ENCODE measurements at regions not wholly inside any gene's neighbourhood (a gene's known extent, or its start where the extent isn't known, plus 50 kb on each side); places are given as distances from the start of the nearest gene placed in this dataset.

DNA sequence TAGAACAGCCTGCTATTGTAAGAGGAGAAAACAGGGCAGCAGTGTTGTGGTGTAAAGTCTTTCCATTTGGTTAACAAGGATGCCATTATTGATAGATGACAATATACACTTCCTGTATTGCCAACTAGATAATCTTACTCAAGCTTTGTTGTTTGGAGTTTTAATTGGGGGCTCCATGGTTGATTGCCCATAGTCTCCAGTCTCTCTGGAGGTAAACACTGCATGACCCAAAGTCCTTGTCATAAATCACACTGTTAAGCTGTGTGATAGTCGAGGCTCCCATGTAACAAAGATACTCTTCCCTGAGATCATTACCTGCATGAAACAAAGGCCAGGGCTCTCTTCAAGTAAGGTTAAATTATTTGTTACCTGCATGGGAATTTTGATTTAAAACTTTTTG lies 394.6 kb downstream of the C4orf33 start:
- Histone ChIP-seq H3K27ac (ENCODE audit: low read length) (no peak overlapping the region), H3K79me2 (ENCODE audit: insufficient read depth, low read length) (no peaks in the 10 kb centered on the region), H3K9me3 (ENCODE audit: insufficient read depth, low read length, severe bottlenecking) (peaks cover 3% of the 10 kb centered on the region), H3K4me1 (ENCODE audit: insufficient read depth, low read length) (no peaks in the 10 kb centered on the region), H4K20me1 (ENCODE audit: insufficient read depth, low read length) (no peaks in the 10 kb centered on the region), H3K4me2 (ENCODE audit: insufficient read depth, low read length) (no peak overlapping the region), H3K36me3 (ENCODE audit: insufficient read depth, low read length) (no peaks in the 10 kb centered on the region), H2AFZ (ENCODE audit: low read depth, low read length) (no peak overlapping the region), H3K4me3 (ENCODE audit: low read depth in 1 of 2, low read length in 2 of 2) (no peak overlapping the region), H3K9ac (ENCODE audit: low read depth, low read length) (no peak overlapping the region), H3K27me3 (ENCODE audit: insufficient read depth, low read length, poor library complexity) (no peaks in the 10 kb centered on the region)
- DNase-seq (no peak), ATAC-seq (ENCODE audit: insufficient read depth, low read depth) (no peak)
- TF ChIP-seq EZH2 (IDR thresholded peaks at IDR 0.05; ENCODE audit: borderline replicate concordance, low read depth, low read length, severe bottlenecking) (no peak), CTCF (IDR thresholded peaks at IDR 0.05; ENCODE audit: borderline replicate concordance, extremely low read depth, low read length, poor library complexity, severe bottlenecking) (no peak)

DNA sequence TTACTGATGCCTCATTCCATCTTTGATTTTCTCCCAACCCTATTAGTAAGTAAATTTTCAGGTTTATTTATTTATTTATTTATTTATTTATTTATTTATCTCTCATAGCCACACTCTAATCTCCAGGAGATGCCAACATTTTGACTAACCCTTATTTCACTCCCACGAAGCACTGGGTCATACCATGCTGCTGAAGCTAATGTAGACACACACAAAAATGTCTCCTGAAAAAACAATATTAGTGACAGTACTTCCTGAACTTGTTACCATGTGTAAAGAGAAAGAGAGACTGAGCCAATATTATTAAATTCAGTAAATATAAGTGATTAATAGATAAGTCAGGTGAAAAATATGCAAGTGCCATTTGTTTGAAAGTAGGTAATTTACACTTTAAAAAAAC lies 402.7 kb downstream of the C4orf33 start:
- DNase-seq (no peak), ATAC-seq (ENCODE audit: insufficient read depth, low read depth) (no peak)
- Histone ChIP-seq H3K4me1 (ENCODE audit: insufficient read depth, low read length) (peaks cover 3% of the 10 kb centered on the region; the same call in 1 of the 2 replicates), H3K9me3 (ENCODE audit: insufficient read depth, low read length, severe bottlenecking) (peaks cover 3% of the 10 kb centered on the region), H3K4me2 (ENCODE audit: insufficient read depth, low read length) (no peak overlapping the region), H3K9ac (ENCODE audit: low read depth, low read length) (no peak overlapping the region), H3K79me2 (ENCODE audit: insufficient read depth, low read length) (no peaks in the 10 kb centered on the region), H3K27me3 (ENCODE audit: insufficient read depth, low read length, poor library complexity) (no peaks in the 10 kb centered on the region), H2AFZ (ENCODE audit: low read depth, low read length) (no peak overlapping the region), H3K4me3 (ENCODE audit: low read depth in 1 of 2, low read length in 2 of 2) (no peak overlapping the region), H3K27ac (ENCODE audit: low read length) (no peak overlapping the region), H3K36me3 (ENCODE audit: insufficient read depth, low read length) (no peaks in the 10 kb centered on the region), H4K20me1 (ENCODE audit: insufficient read depth, low read length) (no peaks in the 10 kb centered on the region)
- no peak for TF ChIP-seq CTCF (IDR thresholded peaks at IDR 0.05; ENCODE audit: borderline replicate concordance, extremely low read depth, low read length, poor library complexity, severe bottlenecking)
- TF ChIP-seq EZH2 (IDR thresholded peaks at IDR 0.05; ENCODE audit: borderline replicate concordance, low read depth, low read length, severe bottlenecking) = no peak

GRCh38 chr4:129514852-129515251 lies 418.9 kb downstream of the C4orf33 start:
- DNase-seq (no peak), ATAC-seq (ENCODE audit: insufficient read depth, low read depth) (no peak)
- no peaks in the 10 kb centered on the region for H3K79me2 ChIP-seq (ENCODE audit: insufficient read depth, low read length)
- no peak overlapping the region for H3K27ac ChIP-seq (ENCODE audit: low read length)
- no peaks in the 10 kb centered on the region for H3K27me3 ChIP-seq (ENCODE audit: insufficient read depth, low read length, poor library complexity)
- no peak overlapping the region for H3K4me3 ChIP-seq (ENCODE audit: low read depth in 1 of 2, low read length in 2 of 2)
- no peaks in the 10 kb centered on the region for H3K4me1 ChIP-seq (ENCODE audit: insufficient read depth, low read length)
- no peak overlapping the region for H3K4me2 ChIP-seq (ENCODE audit: insufficient read depth, low read length)
- H4K20me1 ChIP-seq (ENCODE audit: insufficient read depth, low read length) = no peaks in the 10 kb centered on the region
- H2AFZ ChIP-seq (ENCODE audit: low read depth, low read length) = no peak overlapping the region
- no peak overlapping the region for H3K9ac ChIP-seq (ENCODE audit: low read depth, low read length)
- H3K9me3 ChIP-seq (ENCODE audit: insufficient read depth, low read length, severe bottlenecking) = no peaks in the 10 kb centered on the region
- no peak for TF ChIP-seq CTCF (IDR thresholded peaks at IDR 0.05; ENCODE audit: borderline replicate concordance, extremely low read depth, low read length, poor library complexity, severe bottlenecking)
- TF ChIP-seq EZH2 (IDR thresholded peaks at IDR 0.05; ENCODE audit: borderline replicate concordance, low read depth, low read length, severe bottlenecking) = no peak
- no peaks in the 10 kb centered on the region for H3K36me3 ChIP-seq (ENCODE audit: insufficient read depth, low read length)

- no peaks in the 10 kb centered on the region for H3K4me1 ChIP-seq (ENCODE audit: insufficient read depth, low read length)
- no peak for ATAC-seq (ENCODE audit: insufficient read depth, low read depth)
- H3K27ac ChIP-seq (ENCODE audit: low read length) = no peak overlapping the region
- no peak overlapping the region for H3K9ac ChIP-seq (ENCODE audit: low read depth, low read length)
- H3K4me3 ChIP-seq (ENCODE audit: low read depth in 1 of 2, low read length in 2 of 2) = no peak overlapping the region
- H4K20me1 ChIP-seq (ENCODE audit: insufficient read depth, low read length) = no peaks in the 10 kb centered on the region
- H3K79me2 ChIP-seq (ENCODE audit: insufficient read depth, low read length) = no peaks in the 10 kb centered on the region
- TF ChIP-seq CTCF (IDR thresholded peaks at IDR 0.05; ENCODE audit: borderline replicate concordance, extremely low read depth, low read length, poor library complexity, severe bottlenecking) = no peak
- no peak for TF ChIP-seq EZH2 (IDR thresholded peaks at IDR 0.05; ENCODE audit: borderline replicate concordance, low read depth, low read length, severe bottlenecking)
- H2AFZ ChIP-seq (ENCODE audit: low read depth, low read length) = no peak overlapping the region
- no peaks in the 10 kb centered on the region for H3K36me3 ChIP-seq (ENCODE audit: insufficient read depth, low read length)
- no peaks in the 10 kb centered on the region for H3K9me3 ChIP-seq (ENCODE audit: insufficient read depth, low read length, severe bottlenecking)
- DNase-seq = no peak
- no peaks in the 10 kb centered on the region for H3K27me3 ChIP-seq (ENCODE audit: insufficient read depth, low read length, poor library complexity)
- no peak overlapping the region for H3K4me2 ChIP-seq (ENCODE audit: insufficient read depth, low read length)
These were observed 419.4 kb downstream of the C4orf33 start for GRCh38 chr4:129515356-129515755.

All from DND-41 (cell line).